ENCODE measurements at regions not wholly inside any gene's neighbourhood (a gene's known extent, or its start where the extent isn't known, plus 50 kb on each side); places are given as distances from the start of the nearest gene placed in this dataset.
"Not testable (repeated sequence)": the region's sequence is repeated elsewhere in the genome, so short reads cannot be mapped to it uniquely, and the experiment has no call there.

DNA sequence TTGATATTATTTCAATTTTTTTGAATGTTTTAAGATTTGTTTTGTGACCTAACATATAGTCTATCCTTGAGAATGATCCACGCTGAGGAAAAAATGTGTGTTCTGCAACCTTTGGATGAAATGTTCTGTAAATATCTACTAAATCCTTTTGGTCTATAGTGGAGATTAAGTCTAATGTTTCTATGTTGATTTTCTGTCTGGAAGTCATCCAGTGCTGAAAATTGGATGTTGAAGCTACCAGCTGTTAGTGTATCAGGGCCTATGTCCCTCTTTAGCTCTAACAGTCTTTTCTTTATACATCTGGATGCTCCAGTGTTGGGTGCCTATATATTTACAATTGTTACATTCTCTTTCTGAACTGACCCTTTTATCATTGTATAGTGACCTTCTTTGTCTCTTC lies 422.3 kb downstream of the TMEM232 start:
- no peak overlapping the region for H3K4me3 Mint-ChIP-seq
- TF ChIP-seq CTCF (IDR thresholded peaks at IDR 0.05), result no peak
- no peak for DNase-seq
- peaks cover 66% of the 10 kb centered on the region for H3K9me3 Mint-ChIP-seq
- no peaks in the 10 kb centered on the region for H3K4me1 Mint-ChIP-seq (ENCODE audit: low read depth)
- H3K27me3 Mint-ChIP-seq (ENCODE audit: insufficient read depth), result no peaks in the 10 kb centered on the region
- H3K27ac Mint-ChIP-seq, result no peak overlapping the region
- H3K36me3 Mint-ChIP-seq (ENCODE audit: low read depth), result no peaks in the 10 kb centered on the region

GRCh38 chr5:110306650-110307049 lies 419.8 kb downstream of the TMEM232 start:
- H3K9me3 Mint-ChIP-seq, result peaks cover 76% of the 10 kb centered on the region
- H3K4me3 Mint-ChIP-seq, result no peak overlapping the region
- no peaks in the 10 kb centered on the region for H3K36me3 Mint-ChIP-seq (ENCODE audit: low read depth)
- H3K27ac Mint-ChIP-seq, result no peak overlapping the region
- no peaks in the 10 kb centered on the region for H3K27me3 Mint-ChIP-seq (ENCODE audit: insufficient read depth)
- TF ChIP-seq CTCF (IDR thresholded peaks at IDR 0.05), result no peak
- DNase-seq, result no peak
- no peaks in the 10 kb centered on the region for H3K4me1 Mint-ChIP-seq (ENCODE audit: low read depth)

DNA sequence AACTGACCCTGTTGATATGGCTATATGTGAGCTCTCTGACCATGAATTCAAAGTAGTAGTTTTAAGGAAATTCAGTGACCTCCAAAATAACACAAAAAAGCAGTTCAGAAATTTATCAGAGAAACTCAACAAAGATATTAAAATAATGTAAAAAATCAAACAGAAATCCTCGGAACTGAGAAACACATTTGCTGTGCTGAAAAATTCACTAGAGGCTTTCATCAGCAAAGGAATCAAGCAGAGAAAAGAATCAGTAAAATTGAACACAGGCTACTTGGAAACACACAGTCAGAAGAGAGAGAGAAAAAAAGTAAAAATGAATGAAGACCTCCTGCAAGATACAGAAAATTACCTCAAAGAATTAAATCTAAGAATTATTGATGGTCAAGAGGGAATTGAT lies 417.2 kb downstream of the TMEM232 start:
- no peaks in the 10 kb centered on the region for H3K36me3 Mint-ChIP-seq (ENCODE audit: low read depth)
- H3K4me1 Mint-ChIP-seq (ENCODE audit: low read depth), result no peaks in the 10 kb centered on the region
- no peak for DNase-seq
- no peaks in the 10 kb centered on the region for H3K27me3 Mint-ChIP-seq (ENCODE audit: insufficient read depth)
- no peak overlapping the region for H3K27ac Mint-ChIP-seq
- H3K4me3 Mint-ChIP-seq, result no peak overlapping the region
- peaks cover 73% of the 10 kb centered on the region for H3K9me3 Mint-ChIP-seq
- TF ChIP-seq CTCF (IDR thresholded peaks at IDR 0.05), result no peak

- not testable (repeated sequence) for H3K36me3 Mint-ChIP-seq (ENCODE audit: low read depth); H3K27me3 Mint-ChIP-seq (ENCODE audit: insufficient read depth); H3K4me3 Mint-ChIP-seq; H3K27ac Mint-ChIP-seq; H3K4me1 Mint-ChIP-seq (ENCODE audit: low read depth); DNase-seq
- peaks cover 44% of the 10 kb centered on the region for H3K9me3 Mint-ChIP-seq
Measured at GRCh38 chr5:110316566-110316965, 409.9 kb downstream of the TMEM232 start.

DNA sequence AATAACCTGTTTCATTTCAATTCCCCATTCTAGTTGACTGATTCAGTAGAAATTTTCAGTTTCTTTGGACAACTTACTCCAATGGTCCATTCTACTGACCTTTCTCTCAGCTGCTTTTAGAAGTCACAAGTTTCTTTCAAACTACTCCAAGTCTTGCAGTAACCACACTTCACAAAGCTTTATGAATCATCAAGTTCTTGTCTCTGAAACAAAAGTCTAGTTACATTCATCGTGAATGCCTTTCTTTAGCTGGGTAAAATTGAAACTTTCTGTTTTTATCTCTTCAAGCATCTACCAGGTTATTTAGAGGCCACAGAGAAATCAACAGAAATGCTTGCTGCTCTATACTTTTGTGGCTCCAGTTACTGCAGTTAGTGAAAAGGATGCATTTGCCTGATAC lies 405.4 kb downstream of the TMEM232 start:
- Mint-ChIP-seq H3K27me3 (ENCODE audit: insufficient read depth) (no peaks in the 10 kb centered on the region), H3K9me3 (peaks cover 32% of the 10 kb centered on the region), H3K36me3 (ENCODE audit: low read depth) (no peaks in the 10 kb centered on the region; the same call in 1 of the 2 replicates), H3K4me3 (no peak overlapping the region), H3K27ac (no peak overlapping the region), H3K4me1 (ENCODE audit: low read depth) (no peaks in the 10 kb centered on the region)
- TF ChIP-seq CTCF (IDR thresholded peaks at IDR 0.05), result no peak
- DNase-seq, result no peak

DNA sequence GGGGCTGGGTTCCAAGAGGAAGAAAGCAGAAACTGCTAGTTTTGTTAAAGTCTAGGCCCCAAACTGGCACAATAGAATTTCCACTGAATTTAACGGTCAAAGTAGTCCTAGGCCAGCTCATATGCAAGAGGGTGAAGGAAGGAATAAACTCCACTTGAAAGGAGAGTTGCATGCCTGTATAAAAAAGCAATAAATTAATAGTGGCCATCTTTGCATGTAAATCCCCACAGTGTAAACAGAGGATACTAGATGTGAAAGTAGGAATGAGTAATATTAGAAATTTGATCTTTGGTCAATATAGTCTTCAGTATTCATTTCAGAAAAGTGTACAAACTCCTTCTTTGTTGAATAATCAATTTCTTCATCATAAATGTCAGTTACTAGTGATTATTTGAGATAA lies 403.1 kb downstream of the TMEM232 start:
- Mint-ChIP-seq H3K36me3 (ENCODE audit: low read depth) (no peaks in the 10 kb centered on the region), H3K4me3 (no peak overlapping the region), H3K4me1 (ENCODE audit: low read depth) (no peaks in the 10 kb centered on the region), H3K9me3 (peaks cover 33% of the 10 kb centered on the region), H3K27me3 (ENCODE audit: insufficient read depth) (no peaks in the 10 kb centered on the region), H3K27ac (no peak overlapping the region)
- no peak for DNase-seq
- TF ChIP-seq CTCF (IDR thresholded peaks at IDR 0.05), result no peak

Measured in HFFc6 (cell line).